Astrocyte (in vitro differentiated cells and primary cell): ENCODE measurements at regions not wholly inside any gene's neighbourhood (a gene's known extent, or its start where the extent isn't known, plus 50 kb on each side); places are given as distances from the start of the nearest gene placed in this dataset.

Experiments
- DNase-seq: peaks from one replicate; pipeline ENCODE4 v3.0.0-alpha.2; 2010; ENCODE audit warnings: low read depth
- FAIRE-seq: peaks from 2 replicates; lab custom pipeline; 2011; peaks lifted over from hg19 to GRCh38; lab: Jason Lieb, UNC
- H2AFZ ChIP-seq: 2 replicates; pipeline ENCODE4 v1.6.0; 2012; ENCODE audit warnings: low read depth, low read length, inconsistent platforms
- H3K27ac ChIP-seq: 2 replicates; pipeline ENCODE4 v1.5.1; 2011; ENCODE audit warnings: low read depth, low read length, inconsistent platforms
- H3K27me3 ChIP-seq: 2 replicates; pipeline ENCODE4 v1.6.0; 2011; ENCODE audit warnings: low read length, inconsistent platforms; ENCODE audit not compliant: insufficient read depth
- H3K36me3 ChIP-seq: 2 replicates; pipeline ENCODE4 v1.5.1; 2011; ENCODE audit warnings: low read length, inconsistent platforms; ENCODE audit not compliant: insufficient read depth
- H3K4me1 ChIP-seq: 2 replicates; pipeline ENCODE4 v1.5.1; 2011; ENCODE audit warnings: low read length, inconsistent platforms; ENCODE audit not compliant: insufficient read depth
- H3K4me2 ChIP-seq: 2 replicates; pipeline ENCODE4 v1.6.0; 2012; ENCODE audit warnings: low read length, inconsistent platforms
- H3K4me3 ChIP-seq: 2 replicates; pipeline ENCODE4 v1.5.1; 2011; ENCODE audit warnings: low read depth, mild to moderate bottlenecking, low read length, inconsistent platforms; ENCODE audit not compliant: insufficient read depth
- H3K79me2 ChIP-seq: 2 replicates; pipeline ENCODE4 v1.6.0; 2012; ENCODE audit warnings: mild to moderate bottlenecking, low read length, inconsistent platforms; ENCODE audit not compliant: insufficient read depth
- H3K9ac ChIP-seq: 2 replicates; pipeline ENCODE4 v1.6.0; 2012; ENCODE audit warnings: mild to moderate bottlenecking, low read length, inconsistent platforms
- H3K9me3 ChIP-seq: 2 replicates; pipeline ENCODE4 v1.5.1; 2012; ENCODE audit warnings: low read depth, mild to moderate bottlenecking, low read length, inconsistent platforms; ENCODE audit not compliant: insufficient read depth
- H4K20me1 ChIP-seq: 2 replicates; pipeline ENCODE4 v1.6.0; 2012; ENCODE audit warnings: low read length, inconsistent platforms; ENCODE audit not compliant: insufficient read depth
- H3K27ac Mint-ChIP-seq: one replicate; pipeline ENCODE4 v1.8.0; 2021; ENCODE audit warnings: mild to moderate bottlenecking, mixed read lengths; ENCODE audit not compliant: unreplicated experiment
- H3K27me3 Mint-ChIP-seq: one replicate; pipeline ENCODE4 v1.8.0; 2021; ENCODE audit warnings: low read depth, mixed read lengths; ENCODE audit not compliant: unreplicated experiment
- H3K36me3 Mint-ChIP-seq: one replicate; pipeline ENCODE4 v1.8.0; 2021; ENCODE audit warnings: low read depth, mixed read lengths; ENCODE audit not compliant: unreplicated experiment
- H3K4me1 Mint-ChIP-seq: one replicate; pipeline ENCODE4 v1.8.0; 2021; ENCODE audit warnings: low read depth, mixed read lengths; ENCODE audit not compliant: unreplicated experiment
- H3K4me3 Mint-ChIP-seq: one replicate; pipeline ENCODE4 v1.8.0; 2021; ENCODE audit warnings: mild to moderate bottlenecking, moderate library complexity, mixed read lengths; ENCODE audit not compliant: unreplicated experiment
- H3K9me3 Mint-ChIP-seq: one replicate; pipeline ENCODE4 v1.8.0; 2021; ENCODE audit warnings: mild to moderate bottlenecking, mixed read lengths; ENCODE audit not compliant: unreplicated experiment
- EZH2 ChIP-seq: IDR thresholded peaks from 2 replicates; pipeline ENCODE4 v1.6.1; 2012; ENCODE audit warnings: mild to moderate bottlenecking, low read length, inconsistent platforms; ENCODE audit not compliant: insufficient read depth
- TF ChIP-seq, protein P1 (sequence below): IDR thresholded peaks from 2 replicates; pipeline ENCODE4 v1.5.1; 2011; ENCODE audit warnings: low read depth, mild to moderate bottlenecking, inconsistent platforms, low read length, moderate library complexity; ENCODE audit not compliant: insufficient read depth

DNA sequence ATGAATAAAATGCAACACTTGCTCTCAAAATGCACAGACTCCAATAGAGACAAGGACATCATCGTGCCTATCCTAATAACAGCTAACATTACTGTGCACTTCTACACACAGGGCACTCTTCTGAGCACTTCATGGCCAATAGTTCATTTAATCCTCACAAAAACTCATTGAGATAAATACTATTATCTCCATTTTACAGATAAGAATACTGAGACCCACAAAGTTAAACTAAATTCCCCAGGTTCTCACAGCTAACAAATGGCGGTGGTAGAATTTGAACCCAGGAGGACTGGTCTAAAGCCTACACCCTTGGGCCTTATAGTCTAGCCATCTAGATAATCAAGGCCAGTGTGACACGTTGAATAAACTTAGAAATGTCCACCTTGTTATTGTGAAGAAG lies 328.6 kb downstream of the RRAGC start:
- no peak for DNase-seq
- H3K4me2 ChIP-seq: no peak overlapping the region
- H4K20me1 ChIP-seq: no peaks in the 10 kb centered on the region
- Mint-ChIP-seq H3K27me3 (peaks cover 3% of the 10 kb centered on the region), H3K27ac (no peak overlapping the region), H3K4me3 (no peak overlapping the region), H3K36me3 (no peaks in the 10 kb centered on the region), H3K9me3 (peaks cover 7% of the 10 kb centered on the region), H3K4me1 (peaks cover 3% of the 10 kb centered on the region)
- H3K9ac ChIP-seq: no peak overlapping the region
- FAIRE-seq: no peak
- TF ChIP-seq, protein P1, sequence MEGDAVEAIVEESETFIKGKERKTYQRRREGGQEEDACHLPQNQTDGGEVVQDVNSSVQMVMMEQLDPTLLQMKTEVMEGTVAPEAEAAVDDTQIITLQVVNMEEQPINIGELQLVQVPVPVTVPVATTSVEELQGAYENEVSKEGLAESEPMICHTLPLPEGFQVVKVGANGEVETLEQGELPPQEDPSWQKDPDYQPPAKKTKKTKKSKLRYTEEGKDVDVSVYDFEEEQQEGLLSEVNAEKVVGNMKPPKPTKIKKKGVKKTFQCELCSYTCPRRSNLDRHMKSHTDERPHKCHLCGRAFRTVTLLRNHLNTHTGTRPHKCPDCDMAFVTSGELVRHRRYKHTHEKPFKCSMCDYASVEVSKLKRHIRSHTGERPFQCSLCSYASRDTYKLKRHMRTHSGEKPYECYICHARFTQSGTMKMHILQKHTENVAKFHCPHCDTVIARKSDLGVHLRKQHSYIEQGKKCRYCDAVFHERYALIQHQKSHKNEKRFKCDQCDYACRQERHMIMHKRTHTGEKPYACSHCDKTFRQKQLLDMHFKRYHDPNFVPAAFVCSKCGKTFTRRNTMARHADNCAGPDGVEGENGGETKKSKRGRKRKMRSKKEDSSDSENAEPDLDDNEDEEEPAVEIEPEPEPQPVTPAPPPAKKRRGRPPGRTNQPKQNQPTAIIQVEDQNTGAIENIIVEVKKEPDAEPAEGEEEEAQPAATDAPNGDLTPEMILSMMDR: no peak
- no peak for TF ChIP-seq EZH2
- H3K9me3 ChIP-seq: no peaks in the 10 kb centered on the region
- no peaks in the 10 kb centered on the region for H3K4me1 ChIP-seq
- H3K79me2 ChIP-seq: no peaks in the 10 kb centered on the region
- no peak overlapping the region for H3K27ac ChIP-seq
- H3K4me3 ChIP-seq: no peak overlapping the region
- H2AFZ ChIP-seq: no peak overlapping the region
- H3K27me3 ChIP-seq: no peaks in the 10 kb centered on the region
- H3K36me3 ChIP-seq: no peaks in the 10 kb centered on the region

DNA sequence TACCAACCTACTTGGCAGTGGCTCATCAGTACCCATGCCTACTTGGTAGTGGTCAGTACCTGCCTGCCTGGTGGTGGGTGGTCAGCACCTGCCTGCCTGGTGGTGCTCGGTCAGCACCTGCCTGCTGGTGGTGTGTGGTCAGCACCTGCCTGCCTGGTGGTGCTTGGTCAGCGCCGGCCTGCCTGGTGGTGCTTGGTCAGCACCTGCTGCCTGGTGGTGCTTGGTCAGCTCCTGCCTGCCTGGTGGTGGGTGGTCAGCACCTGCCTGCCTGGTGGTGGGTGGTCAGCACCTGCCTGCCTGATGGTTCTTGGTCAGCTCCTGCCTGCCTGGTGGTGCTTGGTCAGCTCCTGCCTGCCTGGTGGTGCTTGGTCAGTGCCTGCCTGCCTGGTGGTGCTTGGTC lies 329.6 kb downstream of the RRAGC start:
- Mint-ChIP-seq H3K27ac (no peak overlapping the region), H3K36me3 (no peaks in the 10 kb centered on the region), H3K27me3 (peaks cover 3% of the 10 kb centered on the region), H3K4me3 (no peak overlapping the region), H3K9me3 (peaks cover 5% of the 10 kb centered on the region), H3K4me1 (peaks cover 3% of the 10 kb centered on the region)
- no peak for FAIRE-seq
- Histone ChIP-seq H3K27ac (no peak overlapping the region), H3K36me3 (no peaks in the 10 kb centered on the region), H3K79me2 (no peaks in the 10 kb centered on the region), H3K9ac (no peak overlapping the region), H3K4me2 (no peak overlapping the region), H3K27me3 (no peaks in the 10 kb centered on the region), H2AFZ (no peak overlapping the region), H3K4me3 (no peak overlapping the region), H3K9me3 (no peaks in the 10 kb centered on the region), H3K4me1 (no peaks in the 10 kb centered on the region), H4K20me1 (no peaks in the 10 kb centered on the region)
- TF ChIP-seq, protein P1: no peak
- no peak for DNase-seq

DNA sequence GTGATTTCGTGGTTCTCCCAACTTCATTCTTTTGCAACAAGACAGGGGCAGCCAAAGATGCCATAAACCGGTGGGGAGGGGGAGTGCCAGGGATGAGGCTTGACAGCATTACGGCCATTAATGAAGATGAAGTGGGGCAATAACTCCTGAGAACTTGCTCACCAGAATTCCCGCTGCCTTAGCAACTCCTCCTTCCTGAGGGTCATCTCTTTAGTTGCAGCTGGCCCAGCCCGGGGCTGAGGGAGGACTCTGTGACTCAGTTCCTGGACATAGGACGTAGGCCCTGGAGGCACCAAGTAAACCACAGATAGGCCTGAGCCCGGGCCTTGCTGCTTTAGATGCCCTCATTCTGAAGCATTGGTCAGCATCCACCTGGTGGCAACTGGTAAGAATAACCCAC lies 330.2 kb downstream of the RRAGC start:
- H3K9me3 ChIP-seq: no peaks in the 10 kb centered on the region
- no peak overlapping the region for H3K27ac Mint-ChIP-seq
- H2AFZ ChIP-seq: no peak overlapping the region
- no peaks in the 10 kb centered on the region for H3K36me3 Mint-ChIP-seq
- no peaks in the 10 kb centered on the region for H4K20me1 ChIP-seq
- no peak for DNase-seq
- H3K79me2 ChIP-seq: no peaks in the 10 kb centered on the region
- peaks cover 5% of the 10 kb centered on the region for H3K9me3 Mint-ChIP-seq
- no peak overlapping the region for H3K27ac ChIP-seq
- FAIRE-seq: no peak
- no peak overlapping the region for H3K9ac ChIP-seq
- no peak overlapping the region for H3K4me2 ChIP-seq
- no peaks in the 10 kb centered on the region for H3K27me3 ChIP-seq
- H3K4me1 ChIP-seq: no peaks in the 10 kb centered on the region
- no peak for TF ChIP-seq EZH2
- TF ChIP-seq, protein P1: no peak
- H3K4me1 Mint-ChIP-seq: peaks cover 3% of the 10 kb centered on the region
- H3K4me3 ChIP-seq: no peak overlapping the region
- H3K27me3 Mint-ChIP-seq: no peaks in the 10 kb centered on the region
- no peak overlapping the region for H3K4me3 Mint-ChIP-seq
- H3K36me3 ChIP-seq: no peaks in the 10 kb centered on the region
